ENCODE measurements at regions not wholly inside any gene's neighbourhood (a gene's known extent, or its start where the extent isn't known, plus 50 kb on each side); places are given as distances from the start of the nearest gene placed in this dataset.

DNA sequence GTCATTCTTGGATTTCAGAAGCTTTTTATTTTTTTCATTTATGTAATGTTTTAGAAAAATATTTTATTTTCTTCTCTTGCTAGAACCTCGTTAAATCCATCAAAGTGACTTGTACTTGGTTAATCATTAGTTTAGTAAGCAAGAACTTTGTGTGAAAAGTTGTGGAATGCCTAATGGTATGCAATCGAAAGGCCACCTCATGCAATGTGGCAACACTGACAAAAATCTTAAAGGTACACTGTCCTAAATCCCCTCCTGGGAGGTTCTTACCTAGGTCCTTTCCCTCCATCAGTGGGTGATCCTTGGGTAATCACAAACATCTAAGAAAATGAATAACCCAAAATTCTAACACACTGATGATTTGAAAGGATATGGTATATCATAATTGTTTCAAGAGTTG lies 304.2 kb downstream of the DNAH5 start:
- Histone ChIP-seq H3K27me3 (no peaks in the 10 kb centered on the region), H3K4me1 (no peaks in the 10 kb centered on the region), H3K36me3 (no peaks in the 10 kb centered on the region), H3K9me3 (no peaks in the 10 kb centered on the region), H3K4me3 (no peak overlapping the region), H3K27ac (no peak overlapping the region)
- TF ChIP-seq CTCF (IDR thresholded peaks at IDR 0.05), result no peak
- no peak for DNase-seq (ENCODE audit: low spot score)

GRCh38 chr5:13632676-13633075 lies 311.8 kb downstream of the DNAH5 start:
- DNase-seq (ENCODE audit: low spot score), result no peak
- Histone ChIP-seq H3K9me3 (no peaks in the 10 kb centered on the region), H3K27me3 (no peaks in the 10 kb centered on the region), H3K4me3 (no peak overlapping the region), H3K4me1 (no peaks in the 10 kb centered on the region), H3K36me3 (no peaks in the 10 kb centered on the region), H3K27ac (no peak overlapping the region)
- no peak for TF ChIP-seq CTCF (IDR thresholded peaks at IDR 0.05)

GRCh38 chr5:13629218-13629617 lies 315.3 kb downstream of the DNAH5 start:
- TF ChIP-seq CTCF (IDR thresholded peaks at IDR 0.05), result no peak
- no peaks in the 10 kb centered on the region for H3K27me3 ChIP-seq
- H3K4me3 ChIP-seq, result no peak overlapping the region
- no peaks in the 10 kb centered on the region for H3K4me1 ChIP-seq
- H3K36me3 ChIP-seq, result no peaks in the 10 kb centered on the region
- no peaks in the 10 kb centered on the region for H3K9me3 ChIP-seq
- no peak for DNase-seq (ENCODE audit: low spot score)
- H3K27ac ChIP-seq, result no peak overlapping the region

DNA sequence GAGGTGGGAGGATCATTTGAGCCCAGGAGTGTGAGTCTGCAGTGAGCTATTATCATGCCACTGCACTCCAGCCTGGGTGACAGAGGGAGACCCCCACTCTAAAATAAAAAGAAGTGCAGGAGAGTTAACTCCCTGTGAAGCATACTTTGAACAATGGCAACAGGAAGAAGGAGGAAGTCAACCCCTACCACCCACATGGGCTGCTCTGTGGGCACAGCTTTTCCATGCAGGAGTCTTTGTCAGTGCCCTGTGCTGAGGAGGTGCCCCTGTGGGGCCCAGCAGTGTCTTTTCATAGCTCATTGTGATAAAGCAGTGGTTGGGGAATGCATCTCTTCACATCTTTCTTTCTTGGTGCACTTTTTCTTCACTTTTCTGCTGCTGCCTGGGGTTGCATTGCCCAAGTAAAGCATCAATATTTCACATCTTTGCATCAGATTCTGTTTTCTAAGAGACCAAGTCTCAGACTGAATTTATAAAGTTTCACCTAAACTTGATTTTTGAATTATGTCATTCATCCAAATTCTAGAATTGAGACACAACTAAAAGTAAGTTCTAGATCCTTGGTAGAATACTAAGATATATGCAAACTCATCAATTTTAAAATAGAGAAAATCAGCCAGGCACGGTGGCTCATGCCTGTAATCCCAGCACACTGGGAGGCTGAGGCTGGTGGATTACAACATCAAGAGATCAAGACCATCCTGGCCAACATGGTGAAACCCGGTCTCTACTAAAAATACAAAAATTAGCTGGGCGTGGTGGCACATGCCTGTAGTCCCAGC lies 316.6 kb downstream of the DNAH5 start:
- no peak overlapping the region for H3K27ac ChIP-seq
- H3K4me3 ChIP-seq, result no peak overlapping the region
- H3K27me3 ChIP-seq, result no peaks in the 10 kb centered on the region
- no peak for DNase-seq (ENCODE audit: low spot score)
- H3K4me1 ChIP-seq, result no peaks in the 10 kb centered on the region
- H3K9me3 ChIP-seq, result no peaks in the 10 kb centered on the region
- no peak for TF ChIP-seq CTCF (IDR thresholded peaks at IDR 0.05)
- H3K36me3 ChIP-seq, result no peaks in the 10 kb centered on the region

DNA sequence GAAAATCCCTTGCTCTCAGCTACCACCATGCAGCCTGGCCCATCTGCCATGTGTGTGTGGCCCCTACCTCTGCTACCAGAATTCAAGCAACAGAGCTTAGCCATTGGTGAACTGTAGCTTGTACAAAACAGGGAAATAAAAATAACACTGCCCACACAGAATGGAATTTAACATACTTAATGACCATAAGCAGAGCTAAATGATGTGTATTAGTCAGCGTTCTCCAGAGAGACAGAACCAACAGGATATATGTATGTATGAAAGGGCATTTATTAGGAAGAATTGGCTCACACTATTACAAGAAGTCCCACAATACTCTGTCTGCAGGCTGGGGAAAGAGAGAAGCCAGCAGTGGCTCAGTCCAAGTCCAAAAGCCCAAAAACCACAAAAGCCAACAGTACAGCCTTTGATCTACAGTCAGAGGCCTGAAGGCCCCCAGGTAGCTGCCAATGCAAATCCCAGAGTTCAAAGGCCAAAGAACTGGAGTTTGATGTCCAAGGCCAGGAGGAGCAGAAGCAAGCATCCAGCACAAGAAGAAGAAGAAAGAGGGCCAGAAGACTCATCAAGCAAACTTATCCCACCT lies 318.8 kb downstream of the DNAH5 start:
- Histone ChIP-seq H3K36me3 (no peaks in the 10 kb centered on the region), H3K4me3 (no peak overlapping the region), H3K27me3 (no peaks in the 10 kb centered on the region), H3K4me1 (no peaks in the 10 kb centered on the region), H3K9me3 (no peaks in the 10 kb centered on the region), H3K27ac (no peak overlapping the region)
- DNase-seq (ENCODE audit: low spot score), result no peak
- no peak for TF ChIP-seq CTCF (IDR thresholded peaks at IDR 0.05)
